ENCODE measurements at regions not wholly inside any gene's neighbourhood (a gene's known extent, or its start where the extent isn't known, plus 50 kb on each side); places are given as distances from the start of the nearest gene placed in this dataset.
"Not testable (repeated sequence)": the region's sequence is repeated elsewhere in the genome, so short reads cannot be mapped to it uniquely, and the experiment has no call there.

- H3K27ac ChIP-seq (ENCODE audit: low read depth, low read length); H3K4me1 Mint-ChIP-seq; DNase-seq; H3K36me3 Mint-ChIP-seq; H3K4me3 ChIP-seq (ENCODE audit: low read length in 2 of 2); POLR2A ChIA-PET (ENCODE audit: partially characterized antibody); H3K27ac Mint-ChIP-seq; H3K36me3 ChIP-seq (ENCODE audit: insufficient read depth, low read length); H3K4me3 Mint-ChIP-seq; H3K9me3 Mint-ChIP-seq; CTCF ChIA-PET (ENCODE audit: partially characterized antibody); H3K4me1 ChIP-seq (ENCODE audit: insufficient read depth, low read length); intact Hi-C loops (cut with micrococcal nuclease); H3K9me3 ChIP-seq (ENCODE audit: control insufficient read depth in 1 of 2, low read length in 2 of 2); H3K27me3 ChIP-seq (ENCODE audit: insufficient read depth, low read length): not testable (repeated sequence)
- peaks cover 9 to 13% of the 10 kb centered on the region in 2 donors for H3K27me3 Mint-ChIP-seq
Observed at GRCh38 chr20:2227285-2227684, 68.5 kb upstream of the TGM3 start.

GRCh38 chr20:2227861-2228260 lies 67.9 kb upstream of the TGM3 start:
- POLR2A ChIA-PET (ENCODE audit: partially characterized antibody): no interaction called here
- no peaks in the 10 kb centered on the region for H3K4me1 ChIP-seq (ENCODE audit: insufficient read depth, low read length)
- H3K4me1 Mint-ChIP-seq: no peaks in the 10 kb centered on the region

GRCh38 chr20:2228926-2229325 lies 66.9 kb upstream of the TGM3 start:
- no peak overlapping the region for H3K4me3 ChIP-seq (ENCODE audit: low read length in 2 of 2)
- H3K36me3 ChIP-seq (ENCODE audit: insufficient read depth, low read length): no peaks in the 10 kb centered on the region
- no peaks in the 10 kb centered on the region for H3K27me3 ChIP-seq (ENCODE audit: insufficient read depth, low read length)
- no peaks in the 10 kb centered on the region for H3K4me1 ChIP-seq (ENCODE audit: insufficient read depth, low read length)
- DNase-seq: no peak
- POLR2A ChIA-PET (ENCODE audit: partially characterized antibody): no interaction called here
- Mint-ChIP-seq H3K4me3 (no peak overlapping the region), H3K27ac (no peak overlapping the region), H3K36me3 (no peaks in the 10 kb centered on the region), H3K27me3 (peaks cover 9 to 12% of the 10 kb centered on the region in 2 donors), H3K9me3 (peaks cover 0 to 2% (median 0%) of the 10 kb centered on the region in 8 donors), H3K4me1 (no peaks in the 10 kb centered on the region)
- CTCF ChIA-PET (ENCODE audit: partially characterized antibody): no interaction called here
- no peak overlapping the region for H3K27ac ChIP-seq (ENCODE audit: low read depth, low read length)
- H3K9me3 ChIP-seq (ENCODE audit: control insufficient read depth in 1 of 2, low read length in 2 of 2): no peaks in the 10 kb centered on the region
- intact Hi-C loops (cut with micrococcal nuclease): no loop called here

More at GRCh38 chr20:2227861-2228260, 67.9 kb upstream of the TGM3 start:
- H3K27me3 ChIP-seq (ENCODE audit: insufficient read depth, low read length): no peaks in the 10 kb centered on the region
- H3K27ac Mint-ChIP-seq: no peak overlapping the region
- no peak overlapping the region for H3K4me3 ChIP-seq (ENCODE audit: low read length in 2 of 2)
- H3K36me3 ChIP-seq (ENCODE audit: insufficient read depth, low read length): no peaks in the 10 kb centered on the region
- H3K9me3 ChIP-seq (ENCODE audit: control insufficient read depth in 1 of 2, low read length in 2 of 2): no peaks in the 10 kb centered on the region
- H3K27me3 Mint-ChIP-seq: peaks cover 9 to 13% of the 10 kb centered on the region in 2 donors
- no peak overlapping the region for H3K4me3 Mint-ChIP-seq
- H3K9me3 Mint-ChIP-seq: peaks cover 0 to 2% (median 0%) of the 10 kb centered on the region in 8 donors
- no peak overlapping the region for H3K27ac ChIP-seq (ENCODE audit: low read depth, low read length)
- CTCF ChIA-PET (ENCODE audit: partially characterized antibody): no interaction called here
- H3K36me3 Mint-ChIP-seq: no peaks in the 10 kb centered on the region
- DNase-seq: no peak
- intact Hi-C loops (cut with micrococcal nuclease): no loop called here

- H3K9me3 ChIP-seq (ENCODE audit: control insufficient read depth in 1 of 2, low read length in 2 of 2): no peaks in the 10 kb centered on the region
- Mint-ChIP-seq H3K4me1 (no peaks in the 10 kb centered on the region), H3K9me3 (peaks cover 0 to 2% (median 0%) of the 10 kb centered on the region in 8 donors), H3K4me3 (no peak overlapping the region), H3K27me3 (peaks cover 6 to 8% of the 10 kb centered on the region in 2 donors), H3K36me3 (no peaks in the 10 kb centered on the region), H3K27ac (no peak overlapping the region)
- H3K27me3 ChIP-seq (ENCODE audit: insufficient read depth, low read length): no peaks in the 10 kb centered on the region
- no peak overlapping the region for H3K27ac ChIP-seq (ENCODE audit: low read depth, low read length)
- no peaks in the 10 kb centered on the region for H3K36me3 ChIP-seq (ENCODE audit: insufficient read depth, low read length)
- intact Hi-C loops (cut with micrococcal nuclease): no loop called here
- H3K4me3 ChIP-seq (ENCODE audit: low read length in 2 of 2): no peak overlapping the region
- DNase-seq: no peak
- CTCF ChIA-PET (ENCODE audit: partially characterized antibody): interaction anchor here (1.0 kb wide), 1 partner anchor 23 kb away, joined by 3 read pairs; no protein-coding TSS in a partner anchor
- POLR2A ChIA-PET (ENCODE audit: partially characterized antibody): no interaction called here
- H3K4me1 ChIP-seq (ENCODE audit: insufficient read depth, low read length): no peaks in the 10 kb centered on the region
Observed at GRCh38 chr20:2230726-2231488, 64.9 kb upstream of the TGM3 start.

- ChIA-PET POLR2A (ENCODE audit: partially characterized antibody) (no interaction called here), CTCF (ENCODE audit: partially characterized antibody) (no interaction called here)
- H3K4me3 Mint-ChIP-seq: no peak overlapping the region
- Histone ChIP-seq H3K36me3 (ENCODE audit: insufficient read depth, low read length) (no peaks in the 10 kb centered on the region), H3K4me1 (ENCODE audit: insufficient read depth, low read length) (no peaks in the 10 kb centered on the region), H3K4me3 (ENCODE audit: low read length in 2 of 2) (no peak overlapping the region), H3K9me3 (ENCODE audit: control insufficient read depth in 1 of 2, low read length in 2 of 2) (no peaks in the 10 kb centered on the region), H3K27ac (ENCODE audit: low read depth, low read length) (no peak overlapping the region), H3K27me3 (ENCODE audit: insufficient read depth, low read length) (no peaks in the 10 kb centered on the region)
- H3K36me3 Mint-ChIP-seq: no peaks in the 10 kb centered on the region
- H3K27ac Mint-ChIP-seq: no peak overlapping the region
- no peak for DNase-seq
- no peaks in the 10 kb centered on the region for H3K4me1 Mint-ChIP-seq
- H3K27me3 Mint-ChIP-seq: peaks cover 4 to 6% of the 10 kb centered on the region in 2 donors
- H3K9me3 Mint-ChIP-seq: peaks cover 0 to 2% (median 0%) of the 10 kb centered on the region in 8 donors
- intact Hi-C loops (cut with micrococcal nuclease): no loop called here
Observed at GRCh38 chr20:2231701-2232100, 64.1 kb upstream of the TGM3 start.

- Histone ChIP-seq H3K27me3 (ENCODE audit: insufficient read depth, low read length) (no peaks in the 10 kb centered on the region), H3K9me3 (ENCODE audit: control insufficient read depth in 1 of 2, low read length in 2 of 2) (no peaks in the 10 kb centered on the region), H3K4me3 (ENCODE audit: low read length in 2 of 2) (no peak overlapping the region), H3K27ac (ENCODE audit: low read depth, low read length) (no peak overlapping the region), H3K4me1 (ENCODE audit: insufficient read depth, low read length) (no peaks in the 10 kb centered on the region), H3K36me3 (ENCODE audit: insufficient read depth, low read length) (no peaks in the 10 kb centered on the region)
- no peak overlapping the region for H3K27ac Mint-ChIP-seq
- intact Hi-C loops (cut with micrococcal nuclease): no loop called here
- H3K4me1 Mint-ChIP-seq: no peaks in the 10 kb centered on the region
- DNase-seq: no peak
- H3K36me3 Mint-ChIP-seq: no peaks in the 10 kb centered on the region
- ChIA-PET POLR2A (ENCODE audit: partially characterized antibody) (no interaction called here), CTCF (ENCODE audit: partially characterized antibody) (no interaction called here)
- peaks cover 0 to 7% of the 10 kb centered on the region in 2 donors for H3K27me3 Mint-ChIP-seq
- no peaks in the 10 kb centered on the region for H3K9me3 Mint-ChIP-seq
- H3K4me3 Mint-ChIP-seq: no peak overlapping the region
Observed at GRCh38 chr20:2234598-2235191, 61.1 kb upstream of the TGM3 start.

- H3K27me3 Mint-ChIP-seq: peaks cover 0 to 7% of the 10 kb centered on the region in 2 donors
- Histone ChIP-seq H3K9me3 (ENCODE audit: control insufficient read depth in 1 of 2, low read length in 2 of 2) (no peaks in the 10 kb centered on the region), H3K27ac (ENCODE audit: low read depth, low read length) (no peak overlapping the region), H3K4me1 (ENCODE audit: insufficient read depth, low read length) (no peaks in the 10 kb centered on the region), H3K4me3 (ENCODE audit: low read length in 2 of 2) (no peak overlapping the region), H3K36me3 (ENCODE audit: insufficient read depth, low read length) (no peaks in the 10 kb centered on the region), H3K27me3 (ENCODE audit: insufficient read depth, low read length) (no peaks in the 10 kb centered on the region)
- no peaks in the 10 kb centered on the region for H3K9me3 Mint-ChIP-seq
- H3K36me3 Mint-ChIP-seq: no peaks in the 10 kb centered on the region
- intact Hi-C loops (cut with micrococcal nuclease): no loop called here
- POLR2A ChIA-PET (ENCODE audit: partially characterized antibody): no interaction called here
- H3K27ac Mint-ChIP-seq: no peak overlapping the region
- CTCF ChIA-PET (ENCODE audit: partially characterized antibody): interaction anchor here (2.1 kb wide), 1 partner anchor 29 kb away, joined by 7 read pairs; no protein-coding TSS in a partner anchor
- no peaks in the 10 kb centered on the region for H3K4me1 Mint-ChIP-seq
- no peak for DNase-seq
- no peak overlapping the region for H3K4me3 Mint-ChIP-seq
Observed at GRCh38 chr20:2236256-2236655, 59.5 kb upstream of the TGM3 start.

Measured in CD4-positive, alpha-beta memory T cell (primary cell).